Neural progenitor cell (in vitro differentiated cells): ENCODE measurements at regions not wholly inside any gene's neighbourhood (a gene's known extent, or its start where the extent isn't known, plus 50 kb on each side); places are given as distances from the start of the nearest gene placed in this dataset.

Source experiments
- CTCF ChIP-seq: fragments of 200-600 bp; sonication (generic); IDR thresholded peaks from 2 replicates; pipeline ENCODE4 v1.5.1; 2017; ENCODE audit warnings: antibody characterized with exemption, mild to moderate bottlenecking
- EZH2phosphoT487 ChIP-seq: fragments of 200-600 bp; sonication (generic); IDR thresholded peaks from 2 replicates; pipeline ENCODE4 v1.6.1; 2017; ENCODE audit warnings: antibody characterized with exemption

GRCh38 chr9:2290382-2290781 lies 275.2 kb downstream of the SMARCA2 start:
- TF ChIP-seq CTCF (no peak), EZH2phosphoT487 (no peak)
